DND-41 (cell line): ENCODE measurements at regions not wholly inside any gene's neighbourhood (a gene's known extent, or its start where the extent isn't known, plus 50 kb on each side); places are given as distances from the start of the nearest gene placed in this dataset.

ENCODE experiments used
- CTCF ChIP-seq: IDR thresholded peaks from 2 replicates; pipeline ENCODE4 v1.5.1; 2012; ENCODE audit warnings: borderline replicate concordance, low read length, moderate library complexity, mild to moderate bottlenecking; ENCODE audit not compliant: poor library complexity, severe bottlenecking; ENCODE audit errors: extremely low read depth
- EZH2 ChIP-seq: IDR thresholded peaks from 3 replicates; pipeline ENCODE4 v1.6.1; 2012; ENCODE audit warnings: borderline replicate concordance, low read depth, mild to moderate bottlenecking, moderate library complexity, low read length, inconsistent platforms; ENCODE audit not compliant: severe bottlenecking

- TF ChIP-seq CTCF (no peak), EZH2 (no peak)
These were observed 581.3 kb downstream of the BCOR start for GRCh38 chrX:39516427-39516841.
